Ectodermal cell (in vitro differentiated cells): ENCODE measurements at regions not wholly inside any gene's neighbourhood (a gene's known extent, or its start where the extent isn't known, plus 50 kb on each side); places are given as distances from the start of the nearest gene placed in this dataset.

Source experiments
- H3K27ac ChIP-seq: 2 replicates; pipeline ENCODE4 v1.7.0; 2013; ENCODE audit warnings: mild to moderate bottlenecking, low read depth, low read length; ENCODE audit not compliant: insufficient read depth, poor library complexity, severe bottlenecking
- H3K27me3 ChIP-seq: 2 replicates; pipeline ENCODE4 v1.7.0; 2013; ENCODE audit warnings: mild to moderate bottlenecking, low read length; ENCODE audit not compliant: insufficient read depth, control insufficient read depth, poor library complexity, severe bottlenecking
- H3K36me3 ChIP-seq: one replicate; pipeline ENCODE4 v1.7.0; 2013; ENCODE audit warnings: low read length; ENCODE audit not compliant: control insufficient read depth, insufficient read depth
- H3K4me1 ChIP-seq: one replicate; pipeline ENCODE4 v1.7.0; 2013; ENCODE audit warnings: low read length; ENCODE audit not compliant: control insufficient read depth, insufficient read depth
- H3K4me3 ChIP-seq: 2 replicates; pipeline ENCODE4 v1.7.0; 2013; ENCODE audit warnings: low read depth, low read length, control low read depth; ENCODE audit not compliant: insufficient read depth
- H3K9me3 ChIP-seq: 2 replicates; pipeline ENCODE4 v1.7.0; 2013; ENCODE audit warnings: mild to moderate bottlenecking, low read length, moderate library complexity; ENCODE audit not compliant: control insufficient read depth
- WGBS, 2 experiments: methylation state at CpG; one replicate each; pipeline ENCODE4 v1.1.7; 2013; ENCODE audit warnings: missing lambda C conversion rate in 2 of 2; 5-methylcytosine and 5-hydroxymethylcytosine counted together

DNA sequence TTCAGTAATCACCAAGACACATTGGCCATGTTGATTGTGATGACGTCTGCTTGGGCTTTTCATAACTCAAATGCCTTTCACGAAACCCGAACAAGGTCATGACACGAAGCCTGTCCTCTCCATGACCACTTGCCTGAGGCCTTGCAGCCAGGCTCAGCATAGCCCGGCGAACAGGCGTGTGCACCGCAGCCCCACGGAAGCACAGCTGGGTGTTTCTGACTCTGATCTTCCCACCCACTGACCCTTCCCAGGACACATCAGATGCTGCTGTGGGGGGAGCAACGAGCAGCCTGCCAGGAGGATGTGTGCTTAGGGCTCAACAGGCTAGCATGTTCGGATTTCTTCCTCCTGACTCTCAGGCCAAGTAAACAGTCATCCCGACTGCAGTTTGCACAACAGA, 369.4 kb upstream of the SALL3 start:
- no peaks in the 10 kb centered on the region for H3K36me3 ChIP-seq
- 93 to 95% methylated on average over 12 of the region's 12 CpGs for WGBS, 2 experiments
- no peaks in the 10 kb centered on the region for H3K27me3 ChIP-seq
- no peak overlapping the region for H3K4me3 ChIP-seq
- H3K27ac ChIP-seq = no peak overlapping the region
- H3K4me1 ChIP-seq = no peaks in the 10 kb centered on the region
- H3K9me3 ChIP-seq = no peaks in the 10 kb centered on the region

DNA sequence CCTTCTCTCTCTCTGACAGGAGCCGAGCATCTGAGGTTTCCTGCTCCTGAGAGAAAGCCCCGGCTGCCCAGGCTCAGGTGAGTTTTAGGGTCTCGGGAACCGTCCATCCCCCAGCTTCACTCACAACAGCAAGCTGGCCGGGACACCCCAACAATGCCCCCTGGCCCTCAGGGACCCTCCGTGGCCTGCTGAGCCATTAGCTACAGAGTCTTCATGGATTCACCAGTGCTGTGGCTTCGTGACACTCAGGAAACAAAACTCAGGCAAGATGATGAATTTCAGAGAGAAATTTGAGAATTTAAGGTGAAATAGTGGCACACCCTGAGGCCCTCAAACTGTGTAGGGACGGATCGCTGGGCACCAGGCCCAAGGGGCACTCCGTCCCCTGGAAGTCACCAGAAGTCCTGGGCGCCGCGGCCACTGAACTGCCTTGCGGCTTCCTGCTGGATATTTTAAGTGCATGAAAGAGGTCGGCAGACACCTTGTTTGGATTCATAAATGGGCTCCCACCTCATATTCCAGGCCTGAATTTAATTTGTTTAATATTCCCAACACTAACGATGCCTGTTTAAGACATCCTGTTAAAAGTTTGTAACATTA, 368.3 kb upstream of the SALL3 start:
- H3K36me3 ChIP-seq = no peaks in the 10 kb centered on the region
- H3K4me3 ChIP-seq = no peak overlapping the region
- no peaks in the 10 kb centered on the region for H3K27me3 ChIP-seq
- no peak overlapping the region for H3K27ac ChIP-seq
- no peaks in the 10 kb centered on the region for H3K4me1 ChIP-seq
- 93 to 95% methylated on average over 15 to 16 of the region's 16 CpGs for WGBS, 2 experiments
- no peaks in the 10 kb centered on the region for H3K9me3 ChIP-seq

DNA sequence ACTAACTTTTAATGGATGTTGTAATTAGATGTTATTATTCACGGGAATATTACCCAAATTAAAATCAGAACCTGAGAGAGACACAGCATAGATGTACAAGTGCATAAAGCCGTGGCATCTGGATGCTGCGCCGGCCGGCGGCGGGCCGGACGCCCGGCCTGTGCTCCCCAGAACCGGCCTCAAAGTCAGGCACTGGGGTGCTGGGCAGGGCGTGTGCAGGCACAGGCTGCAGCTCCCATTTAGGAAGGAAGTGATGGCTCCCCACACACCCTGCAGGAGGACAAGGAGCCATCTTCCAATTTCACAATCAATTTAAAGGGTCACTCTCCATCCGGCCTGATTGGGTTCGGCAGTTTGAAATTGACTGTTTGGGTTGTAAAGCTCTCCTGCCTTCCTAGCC, 367.7 kb upstream of the SALL3 start:
- no peaks in the 10 kb centered on the region for H3K9me3 ChIP-seq
- no peaks in the 10 kb centered on the region for H3K27me3 ChIP-seq
- no peak overlapping the region for H3K4me3 ChIP-seq
- H3K27ac ChIP-seq = no peak overlapping the region
- no peaks in the 10 kb centered on the region for H3K36me3 ChIP-seq
- no peaks in the 10 kb centered on the region for H3K4me1 ChIP-seq
- 94 to 96% methylated on average over 14 of the region's 14 CpGs for WGBS, 2 experiments

DNA sequence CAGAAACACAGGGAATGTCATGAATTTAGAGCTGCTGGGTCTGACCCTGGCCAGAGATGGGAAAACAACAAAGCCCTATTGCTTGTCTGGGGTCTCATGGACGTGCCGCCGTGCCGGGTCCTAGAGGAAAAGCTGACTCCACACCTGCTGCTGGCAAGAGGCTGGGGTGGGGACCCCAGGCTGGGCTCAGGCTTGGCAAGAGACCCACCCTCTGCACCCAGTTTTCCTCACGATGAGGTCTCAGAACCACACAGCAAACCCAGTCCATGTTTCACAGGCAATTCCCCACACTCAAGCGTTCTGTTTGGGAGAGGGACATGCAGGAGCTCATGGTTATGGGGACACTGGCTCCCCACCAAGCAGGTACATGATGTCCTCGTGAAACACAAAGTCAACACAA, 367.3 kb upstream of the SALL3 start:
- no peaks in the 10 kb centered on the region for H3K9me3 ChIP-seq
- H3K4me3 ChIP-seq = no peak overlapping the region
- WGBS, 2 experiments = 91 to 93% methylated on average over 7 of the region's 7 CpGs
- no peaks in the 10 kb centered on the region for H3K4me1 ChIP-seq
- no peak overlapping the region for H3K27ac ChIP-seq
- H3K27me3 ChIP-seq = no peaks in the 10 kb centered on the region
- H3K36me3 ChIP-seq = no peaks in the 10 kb centered on the region

DNA sequence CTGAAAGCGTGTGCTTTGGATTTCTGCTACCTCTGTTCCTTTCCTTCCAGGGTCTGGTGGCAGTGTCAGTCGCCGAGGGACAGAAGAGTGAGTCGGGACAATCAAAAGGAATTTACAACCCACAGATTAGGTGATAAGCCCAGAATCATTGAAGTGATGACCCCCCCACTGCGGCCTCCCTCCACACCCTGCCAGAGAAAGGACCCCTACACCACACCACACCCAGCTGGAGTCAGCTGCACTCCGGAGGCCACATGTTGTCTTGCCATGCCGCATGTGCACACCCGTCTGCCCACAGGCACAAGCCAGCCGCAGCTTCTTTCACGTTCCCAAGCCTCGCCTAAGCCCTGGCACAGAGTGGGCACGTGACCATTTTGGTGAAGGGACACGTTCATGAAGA, 366.8 kb upstream of the SALL3 start:
- no peak overlapping the region for H3K27ac ChIP-seq
- H3K9me3 ChIP-seq = no peaks in the 10 kb centered on the region
- H3K36me3 ChIP-seq = no peaks in the 10 kb centered on the region
- 86 to 88% methylated on average over 13 of the region's 13 CpGs for WGBS, 2 experiments
- no peak overlapping the region for H3K4me3 ChIP-seq
- H3K27me3 ChIP-seq = no peaks in the 10 kb centered on the region
- H3K4me1 ChIP-seq = no peaks in the 10 kb centered on the region

DNA sequence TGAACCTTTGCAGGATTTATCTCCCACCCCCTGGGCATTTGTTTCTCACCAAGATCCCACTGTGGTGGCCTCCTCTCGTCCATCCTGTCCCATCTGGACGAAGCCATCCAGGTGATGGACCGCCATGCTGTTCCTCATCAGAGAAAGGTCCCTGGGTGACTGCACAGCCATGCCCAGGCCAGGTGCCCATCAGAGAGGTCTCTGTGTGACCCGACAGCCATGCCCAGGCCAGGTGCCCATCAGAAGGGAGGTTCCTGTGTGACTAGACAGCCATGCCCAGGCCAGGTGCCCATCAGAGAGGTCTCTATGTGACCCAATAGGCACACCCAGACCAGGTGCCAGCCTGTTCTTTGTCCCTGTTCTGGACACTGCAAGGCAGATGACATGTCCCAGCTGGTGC, 360.9 kb upstream of the SALL3 start:
- H3K36me3 ChIP-seq = no peaks in the 10 kb centered on the region
- 91% methylated on average over 4 of the region's 4 CpGs for WGBS, 2 experiments
- H3K4me1 ChIP-seq = no peaks in the 10 kb centered on the region
- H3K27ac ChIP-seq = no peak overlapping the region
- no peaks in the 10 kb centered on the region for H3K27me3 ChIP-seq
- no peak overlapping the region for H3K4me3 ChIP-seq
- H3K9me3 ChIP-seq = no peaks in the 10 kb centered on the region

DNA sequence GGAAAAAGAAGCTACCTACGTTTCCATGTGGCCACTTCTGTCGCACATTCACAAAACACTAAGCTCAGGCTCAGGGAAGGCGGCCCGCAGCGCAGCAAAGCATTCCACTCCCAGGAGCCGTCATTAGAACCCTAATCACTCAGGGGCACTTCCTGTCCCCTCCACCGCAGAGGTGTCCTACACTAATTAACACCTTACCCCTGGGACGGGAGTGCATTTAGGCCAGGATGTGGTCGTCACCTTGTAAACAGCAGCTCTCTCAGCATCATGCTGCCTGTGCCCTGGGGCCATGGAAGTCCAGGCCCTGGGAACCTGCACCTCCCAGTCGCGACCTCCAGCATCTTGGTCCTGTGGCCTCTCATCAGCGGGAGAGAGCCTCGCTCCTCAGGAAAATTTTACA, 359.8 kb upstream of the SALL3 start:
- Histone ChIP-seq H3K27me3 (no peaks in the 10 kb centered on the region), H3K9me3 (no peaks in the 10 kb centered on the region), H3K4me1 (peaks cover 5% of the 10 kb centered on the region), H3K36me3 (no peaks in the 10 kb centered on the region), H3K4me3 (no peak overlapping the region), H3K27ac (no peak overlapping the region)
- 87 to 88% methylated on average over 13 of the region's 13 CpGs for WGBS, 2 experiments

DNA sequence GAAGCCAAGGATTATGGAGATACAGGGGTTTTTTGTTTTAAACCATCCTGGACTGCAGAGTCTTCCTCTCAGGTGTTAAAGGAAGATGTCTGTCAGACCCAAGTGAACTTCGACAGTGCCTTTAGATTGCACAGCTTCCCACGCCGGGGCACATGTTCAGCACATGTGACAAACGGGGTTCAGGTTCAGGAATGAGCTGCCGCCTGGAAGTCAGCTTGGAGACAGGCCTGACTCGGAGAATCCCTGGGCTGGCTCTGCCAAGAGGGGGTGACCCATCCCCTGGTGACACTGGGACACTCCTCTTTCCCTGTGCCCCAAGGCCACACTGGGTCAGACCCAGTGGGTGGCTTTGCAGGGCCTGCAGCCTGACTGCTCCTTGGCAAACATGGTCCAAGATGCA, 359.3 kb upstream of the SALL3 start:
- no peak overlapping the region for H3K4me3 ChIP-seq
- no peaks in the 10 kb centered on the region for H3K9me3 ChIP-seq
- no peak overlapping the region for H3K27ac ChIP-seq
- H3K27me3 ChIP-seq = no peaks in the 10 kb centered on the region
- 90 to 95% methylated on average over 6 of the region's 6 CpGs for WGBS, 2 experiments
- H3K4me1 ChIP-seq = peaks cover 8% of the 10 kb centered on the region
- no peaks in the 10 kb centered on the region for H3K36me3 ChIP-seq

DNA sequence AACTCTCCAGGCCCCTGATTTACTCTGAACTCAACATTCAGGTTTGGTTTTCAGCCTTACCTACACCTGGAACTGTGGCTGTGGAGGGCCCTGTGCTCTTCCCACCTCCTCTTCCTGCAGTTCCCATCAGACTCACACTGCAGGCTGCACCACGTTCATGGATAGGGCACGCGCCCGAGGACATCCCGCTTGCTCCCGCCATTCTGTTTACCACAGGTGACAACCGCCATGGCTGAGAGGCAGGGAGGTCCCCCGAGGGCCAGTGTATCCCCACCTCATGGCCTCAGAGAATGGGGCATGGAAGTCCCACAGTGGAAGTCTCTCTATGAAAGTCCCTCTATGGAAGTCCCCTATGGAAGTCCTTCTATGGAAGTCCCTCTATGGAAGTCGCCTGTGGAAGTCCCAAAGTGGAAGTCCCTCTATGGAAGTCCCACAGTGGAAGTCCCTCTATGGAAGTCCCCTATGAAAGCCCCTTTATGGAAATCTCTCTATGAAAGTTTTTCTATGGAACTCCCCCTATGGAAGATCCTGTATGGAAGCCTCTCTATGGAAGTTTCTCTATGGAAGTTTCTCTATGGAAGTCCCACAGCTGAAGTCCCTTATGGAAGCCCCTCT, 358.4 kb upstream of the SALL3 start:
- Histone ChIP-seq H3K4me3 (no peak overlapping the region), H3K27me3 (no peaks in the 10 kb centered on the region), H3K9me3 (no peaks in the 10 kb centered on the region), H3K36me3 (no peaks in the 10 kb centered on the region), H3K4me1 (peaks cover 8% of the 10 kb centered on the region), H3K27ac (no peak overlapping the region)
- WGBS, 2 experiments = 94 to 95% methylated on average over 9 of the region's 9 CpGs

DNA sequence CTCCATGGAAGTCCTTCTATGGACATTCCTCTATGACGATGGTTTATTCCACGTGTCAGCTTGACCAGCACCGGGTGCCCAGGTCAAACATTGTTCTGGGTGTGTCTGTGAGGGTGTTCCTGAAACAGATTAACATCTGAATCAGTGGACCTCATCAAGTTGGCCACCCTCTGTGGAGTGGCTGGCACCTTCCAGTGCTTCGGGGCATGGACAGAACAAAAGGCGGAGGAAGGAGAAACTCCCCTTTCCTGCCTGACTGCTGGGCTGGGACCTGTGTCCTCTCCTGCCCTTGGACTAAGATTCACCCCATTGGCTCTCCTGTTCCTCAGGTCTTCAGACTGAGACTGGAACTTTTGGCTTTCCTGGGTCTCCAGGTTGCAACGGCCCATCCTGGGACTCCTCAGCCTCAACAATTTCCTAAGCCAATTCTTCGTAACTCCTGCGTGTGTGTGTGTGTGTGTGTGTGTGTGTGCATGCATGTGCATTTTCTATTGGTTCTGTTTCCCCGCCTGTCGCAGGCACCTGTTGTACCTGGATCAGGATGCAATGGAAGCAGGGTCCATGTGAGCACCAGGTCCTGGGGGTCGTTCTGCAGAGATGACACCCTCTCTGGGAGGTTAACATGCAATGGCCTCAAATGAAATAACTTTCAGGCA, 357.2 kb upstream of the SALL3 start:
- Histone ChIP-seq H3K27ac (no peak overlapping the region), H3K36me3 (no peaks in the 10 kb centered on the region), H3K9me3 (no peaks in the 10 kb centered on the region), H3K4me3 (no peak overlapping the region), H3K4me1 (peaks cover 8% of the 10 kb centered on the region), H3K27me3 (no peaks in the 10 kb centered on the region)
- 75 to 76% methylated on average over 11 of the region's 11 CpGs for WGBS, 2 experiments
